Head of caudate nucleus (tissue), 42 donors: ENCODE measurements at regions not wholly inside any gene's neighbourhood (a gene's known extent, or its start where the extent isn't known, plus 50 kb on each side); places are given as distances from the start of the nearest gene placed in this dataset.
"Not testable (repeated sequence)": the region's sequence is repeated elsewhere in the genome, so short reads cannot be mapped to it uniquely, and the experiment has no call there.

Experiments
- DNase-seq, 42 donors: peaks; one replicate each; pipeline versions ENCODE4 v3.0.0 to v3.0.0-alpha.2; 2020 to 2021; ENCODE audit warnings: mixed read lengths in 7 of 42
- intact Hi-C: fragments of 100-400 bp; cut with DNase I; formaldehyde crosslinking; loops from one replicate; pipeline ENCODE4 v1.15.0; 2022

- intact Hi-C loops = no loop called here
- DNase-seq = no peak
Measured at GRCh38 chr5:105331558-105331957, 1769.0 kb upstream of the NUDT12 start.

GRCh38 chr5:105330185-105330584, 1767.6 kb upstream of the NUDT12 start:
- intact Hi-C loops = no loop called here
- no peak for DNase-seq

- no peak for DNase-seq
- intact Hi-C loops = no loop called here
Measured at GRCh38 chr5:105304859-105305258, 1742.3 kb upstream of the NUDT12 start.

- no peak for DNase-seq
- intact Hi-C loops = no loop called here
Measured at GRCh38 chr5:105288946-105289345, 1726.4 kb upstream of the NUDT12 start.

- intact Hi-C loops = no loop called here
Measured at GRCh38 chr5:105283134-105283533, 1720.5 kb upstream of the NUDT12 start.

GRCh38 chr5:105274079-105274478, 1711.5 kb upstream of the NUDT12 start:
- intact Hi-C loops = no loop called here
- no peak for DNase-seq

More at GRCh38 chr5:105283134-105283533, 1720.5 kb upstream of the NUDT12 start:
- DNase-seq = no peak

GRCh38 chr5:105263515-105263914, 1700.9 kb upstream of the NUDT12 start:
- DNase-seq = no peak
- intact Hi-C loops = no loop called here

GRCh38 chr5:105259581-105260217, 1697.1 kb upstream of the NUDT12 start:
- no peak for DNase-seq

GRCh38 chr5:105238561-105238960, 1676.0 kb upstream of the NUDT12 start:
- intact Hi-C loops = no loop called here
- no peak for DNase-seq

More at GRCh38 chr5:105259581-105260217, 1697.1 kb upstream of the NUDT12 start:
- intact Hi-C loops = no loop called here

- no peak for DNase-seq
- intact Hi-C loops = no loop called here
Measured at GRCh38 chr5:105230516-105231157, 1668.0 kb upstream of the NUDT12 start.

GRCh38 chr5:105218018-105218417, 1655.4 kb upstream of the NUDT12 start:
- intact Hi-C loops = no loop called here
- DNase-seq = no peak

- intact Hi-C loops = no loop called here
- no peak for DNase-seq
Measured at GRCh38 chr5:105213078-105213477, 1650.5 kb upstream of the NUDT12 start.

- no peak for DNase-seq
- intact Hi-C loops = no loop called here
Measured at GRCh38 chr5:105207066-105207465, 1644.5 kb upstream of the NUDT12 start.

GRCh38 chr5:105197531-105197930, 1634.9 kb upstream of the NUDT12 start:
- no peak for DNase-seq
- intact Hi-C loops = no loop called here

- DNase-seq = no peak
- intact Hi-C loops = no loop called here
Measured at GRCh38 chr5:105195765-105196164, 1633.2 kb upstream of the NUDT12 start.

- no peak for DNase-seq
- intact Hi-C loops = no loop called here
Measured at GRCh38 chr5:105172918-105173317, 1610.3 kb upstream of the NUDT12 start.

- intact Hi-C loops = no loop called here
- DNase-seq = no peak
Measured at GRCh38 chr5:105168806-105169205, 1606.2 kb upstream of the NUDT12 start.

GRCh38 chr5:105167092-105167491, 1604.5 kb upstream of the NUDT12 start:
- intact Hi-C loops = no loop called here
- no peak for DNase-seq

- intact Hi-C loops = no loop called here
Measured at GRCh38 chr5:105163547-105163946, 1601.0 kb upstream of the NUDT12 start.

GRCh38 chr5:105162557-105162956, 1600.0 kb upstream of the NUDT12 start:
- intact Hi-C loops, DNase-seq: not testable (repeated sequence)

More at GRCh38 chr5:105163547-105163946, 1601.0 kb upstream of the NUDT12 start:
- no peak for DNase-seq

GRCh38 chr5:105158526-105158925, 1595.9 kb upstream of the NUDT12 start:
- DNase-seq = no peak
- intact Hi-C loops = no loop called here
